ENCODE measurements at regions not wholly inside any gene's neighbourhood (a gene's known extent, or its start where the extent isn't known, plus 50 kb on each side); places are given as distances from the start of the nearest gene placed in this dataset.

DNA sequence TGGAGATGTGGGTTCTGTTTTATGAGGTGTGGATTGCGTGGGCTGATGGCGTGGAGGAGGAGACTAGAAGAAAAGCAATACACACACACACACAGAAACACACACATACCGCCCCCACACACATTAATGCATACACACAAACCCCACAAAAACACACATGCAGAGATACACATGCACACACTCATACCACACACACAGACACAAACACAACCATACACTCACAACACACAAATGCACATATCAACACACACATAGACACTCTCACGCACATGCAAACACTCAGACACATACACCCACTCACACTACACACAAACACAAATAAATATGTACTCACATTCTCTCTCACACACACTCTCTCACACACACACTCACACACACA is 75.7 kb upstream of the UBL3 start:
- POLR2A ChIA-PET (ENCODE audit: partially characterized antibody), result no interaction called here
- no peak overlapping the region for H4K5ac ChIP-seq (ENCODE audit: insufficient read length, low read depth, low read length)
- no peak overlapping the region for H3K56ac ChIP-seq (replicated peaks; ENCODE audit: insufficient read length, low read depth, low read length)

More for the DNA sequence above, 75.7 kb upstream of the UBL3 start:
- WGBS, 2 experiments (ENCODE audit: extremely low coverage in 1 of 2, insufficient coverage in 1 of 2, insufficient read length in 1 of 2, insufficient replicate concordance in 2 of 2, low coverage in 1 of 2, low lambda C conversion rate in 2 of 2, missing lambda C conversion rate in 1 of 2), result 79% methylated on average over 4 of the region's 4 CpGs; no CpG with 5 or more reads in 1 of the 2 experiments
- Histone ChIP-seq H3K18ac (ENCODE audit: extremely low read depth, low read length) (no peak overlapping the region), H3K4me3 (ENCODE audit: extremely low read depth in 1 of 4, insufficient read depth in 2 of 4, low read depth in 3 of 4, low read length in 4 of 4) (no peak overlapping the region), H4K20me1 (replicated peaks in 1 of 2; ENCODE audit: control insufficient read depth in 1 of 2, insufficient read depth in 2 of 2, low read length in 2 of 2) (peaks cover 0 to 2% of the 10 kb centered on the region in 2 experiments), H2BK120ac (replicated peaks; ENCODE audit: low read depth, low read length) (no peak overlapping the region), H2BK20ac (ENCODE audit: low read length) (0 out of 2 replicates have a peak overlapping the region, but pooled peaks have one; percentile 72), H4K91ac (replicated peaks; ENCODE audit: insufficient read length, low read length) (peak overlapping the region; percentile 69), H3K79me2 (ENCODE audit: control insufficient read depth in 1 of 2, insufficient read depth in 2 of 2, low read length in 2 of 2) (no peaks in the 10 kb centered on the region), H2BK5ac (ENCODE audit: low read depth, low read length) (no peak overlapping the region), H3K9ac (replicated peaks in 1 of 4; ENCODE audit: extremely low read depth in 1 of 4, low read depth in 3 of 4, low read length in 3 of 4) (no peak overlapping the region; a peak in 1 of 7 replicates), H3K4me1 (replicated peaks in 1 of 4; ENCODE audit: control insufficient read depth in 3 of 4, insufficient read depth in 4 of 4, low read length in 3 of 4) (peaks cover 0 to 5% (median 4%) of the 10 kb centered on the region in 4 experiments; a peak in 5 of 7 replicates), H3K23me2 (ENCODE audit: low read depth, low read length) (peaks cover 4% of the 10 kb centered on the region; the same call in 1 of the 2 replicates), H3K79me1 (ENCODE audit: low read depth, low read length) (no peaks in the 10 kb centered on the region), H4K8ac (ENCODE audit: extremely low read depth, insufficient read depth, low read length) (no peak overlapping the region), H3K4ac (replicated peaks; ENCODE audit: insufficient read length, low read depth, low read length) (no peak overlapping the region), H2BK15ac (ENCODE audit: low read length) (0 out of 2 replicates have a peak overlapping the region, but pooled peaks have one; percentile 34), H3K36me3 (ENCODE audit: control insufficient read depth in 2 of 4, insufficient read depth in 4 of 4, low read length in 3 of 4) (no peaks in the 10 kb centered on the region), H2AFZ (ENCODE audit: low read length) (no peak overlapping the region), H3K14ac (ENCODE audit: insufficient read length) (no peak overlapping the region), H2AK5ac (ENCODE audit: low read depth, low read length) (0 out of 2 replicates have a peak overlapping the region, but pooled peaks have one; percentile 79), H3K23ac (ENCODE audit: insufficient read length) (no peak overlapping the region), H2BK12ac (ENCODE audit: low read depth, low read length) (0 out of 2 replicates have a peak overlapping the region, but pooled peaks have one; percentile 52), H3K9me3 (ENCODE audit: insufficient read depth in 2 of 2, low read depth in 1 of 2, low read length in 1 of 2) (no peaks in the 10 kb centered on the region), H3K27me3 (replicated peaks in 1 of 4; ENCODE audit: control insufficient read depth in 3 of 4, extremely low read depth in 1 of 4, insufficient read depth in 3 of 4, low read length in 3 of 4) (peaks cover 0 to 7% (median 3%) of the 10 kb centered on the region in 4 experiments; a peak in 3 of 7 replicates), H3K27ac (ENCODE audit: low read depth, low read length) (no peak overlapping the region), H3K4me2 (ENCODE audit: insufficient read depth in 1 of 2, low read depth in 2 of 2, low read length in 2 of 2) (no peak overlapping the region)
- DNase-seq (ENCODE audit: low read depth in 1 of 2, low spot score in 2 of 2), result no peak
- no peak for TF ChIP-seq CBX8 (IDR thresholded peaks at IDR 0.05; ENCODE audit: borderline replicate concordance, low read depth, low read length)
- TF ChIP-seq SUZ12 (IDR thresholded peaks at IDR 0.05; ENCODE audit: low read length), result no peak
- no peak for TF ChIP-seq JUND (IDR thresholded peaks at IDR 0.05; ENCODE audit: low read length)
- no peak for FAIRE-seq
- CTCF ChIA-PET (ENCODE audit: partially characterized antibody), result interaction anchor here (1.2 to 7.1 kb wide), 3 partner anchors 11 to 186 kb away, joined by 3 to 97 read pairs (median 21); no protein-coding TSS in a partner anchor
